Right renal pelvis (tissue), 4 donors: ENCODE measurements at regions not wholly inside any gene's neighbourhood (a gene's known extent, or its start where the extent isn't known, plus 50 kb on each side); places are given as distances from the start of the nearest gene placed in this dataset.

Experiments
- DNase-seq, 4 donors: peaks; one replicate each; pipeline ENCODE4 v3.0.0-alpha.2; 2013; ENCODE audit warnings: low read depth in 4 of 4, low spot score in 3 of 4, missing footprints in 1 of 4

- DNase-seq: no peak
These were observed 729.8 kb downstream of the EFNA5 start for GRCh38 chr5:106940986-106941385.

DNA sequence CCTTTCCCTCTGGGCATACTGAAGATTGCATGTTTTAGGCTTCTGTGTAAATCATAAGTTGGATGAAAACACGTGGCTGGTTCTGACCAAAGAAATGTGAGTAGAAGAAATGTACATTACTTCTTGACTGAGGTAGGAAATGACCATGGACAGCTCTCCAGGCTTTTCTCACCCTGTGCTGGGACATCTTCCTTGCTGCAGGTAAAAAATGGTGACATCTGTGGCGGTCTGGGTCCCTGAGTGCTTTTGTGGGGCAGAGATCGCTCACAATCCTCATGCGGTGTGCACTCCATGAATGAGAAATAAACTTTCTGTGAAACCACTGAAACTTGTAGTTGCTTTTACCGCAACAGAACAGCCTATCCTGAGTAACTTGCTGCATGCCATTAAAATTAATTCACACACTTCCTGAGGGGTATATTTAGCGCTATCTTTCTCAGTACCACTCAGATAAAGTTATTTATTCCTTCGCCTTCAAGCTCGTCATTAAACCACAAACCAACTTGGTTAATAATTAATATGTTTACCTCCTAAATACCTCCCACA, 730.4 kb downstream of the EFNA5 start:
- DNase-seq: no peak

DNA sequence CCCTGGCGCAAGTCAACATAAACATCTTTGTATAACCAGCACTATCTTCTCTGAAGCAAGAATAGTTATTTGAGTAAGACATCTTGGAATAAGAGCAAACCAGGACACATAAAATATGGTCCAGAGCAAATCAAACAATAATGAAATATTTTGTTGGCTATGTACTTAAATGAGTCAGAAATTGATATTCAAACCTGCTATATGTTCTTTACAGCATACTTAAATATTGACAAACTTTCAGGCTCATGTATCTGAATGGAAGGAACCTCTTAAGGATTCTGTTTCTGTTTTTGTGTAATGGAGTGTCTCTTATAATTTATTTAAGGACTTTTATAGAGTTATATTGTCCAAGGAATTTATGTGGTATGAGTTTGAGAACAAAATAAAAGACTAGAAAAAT, 747.3 kb downstream of the EFNA5 start:
- no peak for DNase-seq

DNA sequence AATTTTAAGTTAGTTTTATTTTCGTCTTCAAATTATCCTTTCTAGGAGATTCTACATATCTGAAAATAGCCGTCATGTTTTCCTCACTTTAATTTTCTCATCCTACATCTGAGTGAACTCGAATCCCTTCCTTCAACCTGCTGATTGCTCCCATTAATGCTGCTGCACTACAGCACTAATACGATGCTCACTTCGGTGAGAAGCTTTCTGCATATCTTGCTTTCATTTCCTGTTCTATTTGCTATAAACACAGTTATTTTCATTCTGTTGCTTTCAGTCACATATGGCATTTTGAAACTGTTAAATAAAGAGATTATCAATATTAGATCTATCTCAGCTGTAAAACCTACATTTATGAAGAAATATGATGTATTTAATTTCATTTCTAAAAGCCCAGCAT, 749.2 kb downstream of the EFNA5 start:
- DNase-seq: no peak

DNA sequence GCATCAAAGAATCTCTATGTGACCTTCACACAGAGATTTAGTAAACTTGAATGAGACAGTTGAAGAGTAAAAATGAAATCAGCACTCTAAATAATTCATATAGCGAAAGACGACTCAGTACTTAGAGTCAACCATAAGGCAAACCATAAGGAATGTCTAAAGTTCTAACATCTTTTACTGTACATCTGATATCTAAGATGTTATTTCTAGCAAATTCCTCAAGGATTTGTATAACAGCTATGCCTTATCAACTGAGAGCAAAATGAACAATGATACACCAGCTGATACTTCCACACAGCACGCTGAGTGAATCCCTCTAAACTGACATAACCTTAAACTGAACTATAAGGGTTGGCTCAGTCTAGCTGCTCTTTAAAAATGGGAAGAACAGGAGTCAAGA, 760.3 kb downstream of the EFNA5 start:
- no peak for DNase-seq

- no peak for DNase-seq
These were observed 761.0 kb downstream of the EFNA5 start for GRCh38 chr5:106909716-106910115.

- DNase-seq: no peak
These were observed 762.8 kb downstream of the EFNA5 start for GRCh38 chr5:106907979-106908378.

- DNase-seq: no peak
These were observed 764.5 kb downstream of the EFNA5 start for GRCh38 chr5:106906199-106906598.

GRCh38 chr5:106894964-106895363, 775.8 kb downstream of the EFNA5 start:
- no peak for DNase-seq

DNA sequence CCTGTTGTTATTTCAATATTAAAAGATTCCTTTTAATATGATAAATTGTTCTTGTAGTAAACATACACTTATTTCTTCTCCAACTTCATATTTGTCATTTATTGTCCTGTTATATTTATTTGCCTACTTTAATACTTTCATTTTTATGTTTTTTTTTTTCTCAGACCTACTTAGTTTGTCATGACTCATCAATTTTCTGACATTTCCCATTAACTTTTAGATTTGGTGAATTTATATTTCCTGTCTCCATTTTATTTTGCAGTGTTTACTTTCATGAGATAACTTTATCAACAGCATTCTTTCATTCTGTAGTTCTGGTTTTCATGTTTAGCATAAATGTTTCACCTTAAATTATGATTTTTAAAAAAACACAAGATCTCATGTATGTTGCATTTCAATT, 788.7 kb downstream of the EFNA5 start:
- DNase-seq: no peak

DNA sequence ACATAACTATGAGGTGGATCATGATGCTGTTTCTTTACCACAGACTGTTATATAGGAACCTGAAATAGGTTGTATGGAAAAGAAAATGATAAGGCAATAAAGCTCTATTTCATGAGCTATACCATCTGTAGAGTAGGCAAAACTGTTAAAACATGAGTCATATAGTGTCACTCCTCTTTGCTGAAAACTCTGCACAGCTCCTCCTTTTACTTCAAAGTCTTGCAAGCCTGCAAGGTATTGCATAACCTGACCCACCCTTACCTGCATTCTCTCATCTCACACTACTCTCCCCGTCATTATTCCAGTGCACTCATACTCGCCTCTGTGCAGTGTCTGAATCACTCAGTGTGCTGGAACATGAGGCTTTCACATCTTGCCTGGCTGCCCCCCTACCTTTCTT, 790.1 kb downstream of the EFNA5 start:
- no peak for DNase-seq

- DNase-seq: no peak
These were observed 792.9 kb downstream of the EFNA5 start for GRCh38 chr5:106877881-106878280.

DNA sequence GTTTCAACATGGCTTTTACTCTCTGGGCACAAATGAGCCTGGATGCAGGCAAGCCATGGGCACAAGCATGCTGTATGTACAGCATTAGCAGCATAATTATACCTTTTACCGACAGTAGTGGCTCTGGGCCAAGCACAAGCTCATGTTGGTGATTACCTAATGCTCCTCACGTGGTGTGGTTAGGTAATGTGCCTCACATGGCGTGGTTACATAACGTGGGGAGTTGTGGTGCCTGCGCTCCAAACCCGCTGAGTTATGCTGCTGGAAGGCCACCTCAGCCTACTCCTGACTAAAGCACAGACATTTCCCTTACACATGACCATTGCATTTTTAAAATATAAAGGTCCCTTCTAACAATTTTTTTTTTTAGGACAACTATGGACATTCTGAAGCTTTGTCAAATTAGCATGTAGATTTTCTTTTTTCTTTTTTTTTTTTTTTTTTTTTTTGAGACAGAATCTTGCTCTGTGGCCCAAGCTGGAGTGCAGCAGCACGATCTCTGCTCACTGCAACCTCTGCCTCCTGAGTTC, 794.0 kb downstream of the EFNA5 start:
- DNase-seq: no peak

- DNase-seq: no peak
These were observed 794.5 kb downstream of the EFNA5 start for GRCh38 chr5:106876298-106876622.

GRCh38 chr5:106875591-106876297, 795.0 kb downstream of the EFNA5 start:
- no peak for DNase-seq

- no peak for DNase-seq
These were observed 795.8 kb downstream of the EFNA5 start for GRCh38 chr5:106874974-106875373.

GRCh38 chr5:106874531-106874930, 796.2 kb downstream of the EFNA5 start:
- DNase-seq: no peak

DNA sequence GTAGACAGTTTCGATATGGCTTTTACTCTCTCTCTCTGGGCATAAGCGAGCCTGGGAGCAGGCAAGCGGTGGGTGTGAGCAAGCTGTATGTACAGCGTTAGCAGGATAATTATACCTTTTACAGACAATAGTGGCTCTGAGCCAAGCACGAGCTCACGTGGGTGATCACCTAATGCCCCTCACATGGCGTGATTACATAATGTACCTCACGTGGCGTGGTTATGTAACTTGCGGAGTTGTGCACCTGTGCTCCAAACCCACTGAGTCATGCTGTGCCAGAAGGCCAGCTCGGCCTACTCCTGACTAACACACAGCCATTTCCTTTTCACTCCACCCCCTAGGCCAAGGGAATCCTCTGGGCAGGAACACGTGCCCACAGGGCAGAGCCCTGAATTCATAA, 797.2 kb downstream of the EFNA5 start:
- no peak for DNase-seq

DNA sequence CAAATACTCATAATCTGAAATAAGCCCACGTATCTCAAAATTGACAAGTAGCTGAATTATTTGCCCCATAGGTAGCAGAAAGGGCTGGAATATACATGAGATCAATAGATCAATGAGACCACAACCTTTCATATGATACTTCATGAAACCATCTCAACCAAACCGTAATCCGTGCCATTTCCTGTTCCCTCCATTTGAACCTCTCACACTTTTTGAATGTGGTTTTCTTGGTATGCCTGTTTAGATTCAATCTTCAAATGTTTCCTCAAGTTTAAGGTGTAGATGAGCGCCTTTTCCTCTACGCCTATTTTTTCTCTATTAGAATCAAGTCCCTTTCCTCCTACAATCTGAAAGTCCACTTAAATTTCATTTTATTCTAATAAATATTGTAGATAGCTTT, 805.5 kb downstream of the EFNA5 start:
- no peak for DNase-seq

DNA sequence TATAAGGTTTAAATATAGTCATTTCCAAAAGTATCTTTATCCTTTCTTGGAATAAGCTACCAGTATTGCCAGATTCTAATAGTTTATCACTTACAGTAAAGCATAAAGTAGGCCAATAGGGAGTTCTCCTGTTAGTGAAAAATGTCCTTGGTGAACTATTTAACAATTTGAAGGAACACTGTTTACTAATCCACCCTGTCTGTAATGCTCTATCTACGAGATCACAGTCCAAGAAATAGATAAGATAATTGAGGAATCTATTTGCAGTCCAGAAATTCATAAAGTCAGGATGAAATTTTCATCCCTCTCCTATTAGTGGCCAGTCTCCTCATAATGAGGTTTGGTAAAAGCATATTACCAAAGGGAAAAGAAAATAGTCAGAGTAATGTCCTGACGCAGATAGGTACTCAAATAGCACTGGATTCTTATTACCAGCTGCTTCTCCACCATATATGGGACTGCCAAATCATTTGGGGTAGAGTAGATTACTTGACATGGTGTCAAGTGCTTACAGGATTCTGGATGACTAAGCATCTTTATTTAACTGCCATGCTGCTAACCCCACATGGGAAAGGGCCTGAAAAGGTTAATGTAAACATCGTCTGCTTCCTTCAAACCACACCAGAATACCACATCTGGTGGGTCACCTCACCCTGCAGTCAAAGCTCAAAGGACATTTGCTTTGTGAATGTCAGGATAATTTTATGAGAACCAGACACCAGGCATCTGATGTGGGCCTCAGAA, 808.1 kb downstream of the EFNA5 start:
- no peak for DNase-seq

GRCh38 chr5:106860398-106861044, 810.2 kb downstream of the EFNA5 start:
- no peak for DNase-seq

DNA sequence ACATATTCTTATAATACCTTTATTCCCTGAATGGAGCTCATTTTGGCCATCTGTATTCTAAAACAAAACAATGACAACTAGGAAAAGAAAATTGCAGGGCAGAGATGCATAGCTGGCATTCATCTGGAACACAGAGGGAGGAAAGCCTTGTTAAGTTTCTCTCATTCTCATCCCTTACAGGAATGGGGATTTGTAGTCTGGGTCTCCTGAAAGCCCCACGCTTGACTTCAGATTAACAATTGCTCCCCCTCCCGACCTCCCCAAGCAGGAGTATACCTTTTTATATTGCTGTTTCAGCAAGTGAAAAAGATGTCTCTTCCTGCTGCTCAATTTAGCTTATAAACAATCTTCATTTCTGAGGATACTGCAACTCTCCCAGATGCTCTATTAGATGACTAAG, 812.1 kb downstream of the EFNA5 start:
- DNase-seq: no peak
